Erythroblast (primary cell): ENCODE measurements at regions not wholly inside any gene's neighbourhood (a gene's known extent, or its start where the extent isn't known, plus 50 kb on each side); places are given as distances from the start of the nearest gene placed in this dataset.

Source experiments
- GATA1 ChIP-seq: IDR thresholded peaks from 2 replicates; pipeline ENCODE4 v1.6.1; 2011; ENCODE audit warnings: low read depth, mild to moderate bottlenecking, control low read depth, low read length, moderate library complexity
- POLR2A ChIP-seq: IDR thresholded peaks from 2 replicates; pipeline ENCODE4 v1.6.1; 2011; ENCODE audit warnings: mild to moderate bottlenecking, low read length

DNA sequence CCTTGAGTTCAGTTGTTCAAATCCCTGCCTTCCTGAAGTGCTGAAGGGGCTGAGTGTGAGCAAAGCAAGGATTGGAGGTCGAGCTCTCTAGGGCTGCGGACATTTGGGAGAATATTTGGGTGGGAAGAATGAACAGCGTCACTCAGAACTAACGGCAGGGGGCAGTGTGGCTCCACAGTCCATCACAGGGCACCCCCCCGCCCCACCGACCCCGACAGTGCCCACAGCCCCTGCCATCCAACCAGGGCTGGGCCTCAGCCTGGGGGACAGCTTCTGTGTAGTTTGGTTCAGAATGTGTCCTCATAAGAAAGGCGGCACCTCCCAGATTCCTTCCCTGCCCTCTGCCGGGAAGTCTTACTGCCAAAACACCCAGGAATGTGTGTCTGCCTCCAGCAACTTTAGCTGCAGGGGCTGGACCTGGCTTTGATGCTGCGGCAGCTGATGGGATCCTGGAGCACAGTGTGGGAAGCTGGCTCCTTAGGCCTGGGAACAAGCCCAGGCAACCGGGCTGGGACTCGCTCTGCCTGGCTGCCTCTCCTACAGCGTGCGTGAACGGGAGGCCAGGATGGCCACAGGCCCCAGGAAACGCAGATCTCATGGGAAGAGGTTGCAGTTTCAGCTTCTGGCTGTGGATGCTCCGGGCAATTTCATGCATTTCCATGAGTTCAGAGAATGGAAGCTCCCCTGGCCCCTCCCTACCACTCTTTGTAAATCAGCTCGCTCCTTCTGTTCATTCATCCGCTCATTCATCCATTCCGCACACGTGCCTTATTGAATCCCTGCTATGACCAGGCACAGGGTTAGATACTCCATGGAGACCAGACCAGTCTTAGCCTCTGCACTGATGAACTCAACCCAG lies 104.9 kb upstream of the TMPRSS2 start:
- TF ChIP-seq POLR2A (no peak), GATA1 (no peak)
